ENCODE measurements at regions not wholly inside any gene's neighbourhood (a gene's known extent, or its start where the extent isn't known, plus 50 kb on each side); places are given as distances from the start of the nearest gene placed in this dataset.

- H2BK20ac ChIP-seq (ENCODE audit: low read depth, low read length): peak overlapping the region; percentile 28
- H3K23ac ChIP-seq (ENCODE audit: low read depth, low read length): no peak overlapping the region
- H3K9ac ChIP-seq (ENCODE audit: low read depth, low read length): no peak overlapping the region
- H4K91ac ChIP-seq (ENCODE audit: insufficient read depth, low read depth, low read length): peak overlapping the region; percentile 23
- H4K20me1 ChIP-seq (ENCODE audit: insufficient read depth, low read length): no peaks in the 10 kb centered on the region
- no peak overlapping the region for H2AFZ ChIP-seq (replicated peaks; ENCODE audit: low read length, poor library complexity)
- no peak overlapping the region for H3K14ac ChIP-seq (replicated peaks; ENCODE audit: low read depth, low read length)
- no peak overlapping the region for H3K4me3 ChIP-seq (ENCODE audit: insufficient read depth, low read depth, low read length)
- 0 out of 4 replicates have a peak overlapping the region, but pooled peaks of 1 of the 2 experiments have one; percentile 4 for H4K8ac ChIP-seq (ENCODE audit: low read depth in 2 of 2, low read length in 2 of 2)
- H3K4ac ChIP-seq (ENCODE audit: low read depth, low read length): peak overlapping the region; percentile 39; the same call in 1 of the 2 replicates
- H3K79me1 ChIP-seq (ENCODE audit: low read depth in 1 of 2, low read length in 2 of 2): no peaks in the 10 kb centered on the region
- no peaks in the 10 kb centered on the region for H3K9me3 ChIP-seq (ENCODE audit: control insufficient read depth, insufficient read depth, low read length)
- H2BK15ac ChIP-seq (ENCODE audit: low read depth, low read length): 0 out of 3 replicates have a peak overlapping the region, but pooled peaks have one; percentile 29
- intact Hi-C loops (cut with micrococcal nuclease) (no loop called here), dilution Hi-C loops (cut with HindIII; ENCODE audit: low sequenced_read_pairs, unreplicated experiment) (no loop called here), in situ Hi-C loops (cut with MboI; ENCODE audit: low sequenced_read_pairs) (no loop called here)
- WGBS, 2 experiments (ENCODE audit: extremely low coverage in 2 of 2, insufficient read length in 1 of 2): 60% methylated on average over 1 of the region's 8 CpGs; no CpG with 5 or more reads in 1 of the 2 experiments
- DNase-seq: no peak
- no peaks in the 10 kb centered on the region for H3K27me3 ChIP-seq (ENCODE audit: control insufficient read depth, insufficient read depth, low read length)
- no peaks in the 10 kb centered on the region for H3K36me3 ChIP-seq (ENCODE audit: control insufficient read depth, insufficient read depth, low read length)
- H2BK120ac ChIP-seq (ENCODE audit: low read depth, low read length): peak overlapping the region; percentile 58
- H2AK5ac ChIP-seq (ENCODE audit: low read depth, low read length): peak overlapping the region; percentile 83; the same call in 1 of the 2 replicates
- H2AK9ac ChIP-seq (replicated peaks; ENCODE audit: low read depth, low read length, poor library complexity): no peak overlapping the region
- no peak overlapping the region for H4K5ac ChIP-seq (ENCODE audit: low read depth, low read length)
- peaks cover 17% of the 10 kb centered on the region for H3K9me1 ChIP-seq (ENCODE audit: insufficient read depth, low read length)
- TF ChIP-seq RCOR1 (IDR thresholded peaks at IDR 0.05; ENCODE audit: insufficient replicate concordance, low read length) (no peak), RFX5 (IDR thresholded peaks at IDR 0.05; ENCODE audit: low read depth, low read length) (no peak), BHLHE40 (IDR thresholded peaks at IDR 0.05; ENCODE audit: low read depth, low read length) (no peak), MAZ (IDR thresholded peaks at IDR 0.05; ENCODE audit: borderline replicate concordance, low read depth, low read length) (no peak), FOS (IDR thresholded peaks at IDR 0.05; ENCODE audit: low read depth, low read length) (no peak), SMC3 (IDR thresholded peaks at IDR 0.05; ENCODE audit: low read depth, low read length) (no peak), USF2 (IDR thresholded peaks at IDR 0.05; ENCODE audit: low read depth, low read length) (no peak), MAFK (IDR thresholded peaks at IDR 0.05; ENCODE audit: low read depth, low read length) (no peak), NFE2L2 (IDR thresholded peaks at IDR 0.05; ENCODE audit: low read depth, low read length) (no peak), ELK1 (IDR thresholded peaks at IDR 0.05; ENCODE audit: borderline replicate concordance, low read depth, low read length) (no peak), CTCF (conservative IDR thresholded peaks at IDR 0.05; ENCODE audit: low read depth, low read length) (no peak), RAD21 (IDR thresholded peaks at IDR 0.05; ENCODE audit: low read length) (no peak), POLR2A (IDR thresholded peaks at IDR 0.05; ENCODE audit: low read depth, low read length) (no peak), CEBPB (IDR thresholded peaks at IDR 0.05; ENCODE audit: low read depth, low read length) (no peak), CHD1 (IDR thresholded peaks at IDR 0.05; ENCODE audit: low read depth, low read length) (no peak), MXI1 (IDR thresholded peaks at IDR 0.05; ENCODE audit: borderline replicate concordance, low read depth, low read length) (no peak)
- ChIA-PET POLR2A (ENCODE audit: unreplicated experiment) (no interaction called here), CTCF (no interaction called here)
- H3K4me1 ChIP-seq (ENCODE audit: control insufficient read depth, insufficient read depth, low read length): peaks cover 21% of the 10 kb centered on the region
- no peak overlapping the region for H3K56ac ChIP-seq (ENCODE audit: extremely low read depth, insufficient read depth, low read length)
- H3K27ac ChIP-seq (ENCODE audit: insufficient read depth, low read length): no peak overlapping the region
- no peak overlapping the region for H3K4me2 ChIP-seq (ENCODE audit: low read depth, low read length)
- no peak overlapping the region for H2BK5ac ChIP-seq (ENCODE audit: low read depth, low read length, poor library complexity, severe bottlenecking)
- no TSS peak for BruUV-seq (replicated peaks)
- no peak for ATAC-seq (ENCODE audit: low read depth)
- H3K18ac ChIP-seq (ENCODE audit: low read depth, low read length): no peak overlapping the region
Observed at GRCh38 chr7:47720907-47721244, 139.0 kb upstream of the TNS3 start.
